ENCODE measurements at regions not wholly inside any gene's neighbourhood (a gene's known extent, or its start where the extent isn't known, plus 50 kb on each side); places are given as distances from the start of the nearest gene placed in this dataset.
A peak's percentile ranks its signal among the peaks of the same experiment; 100 is the strongest.

DNA sequence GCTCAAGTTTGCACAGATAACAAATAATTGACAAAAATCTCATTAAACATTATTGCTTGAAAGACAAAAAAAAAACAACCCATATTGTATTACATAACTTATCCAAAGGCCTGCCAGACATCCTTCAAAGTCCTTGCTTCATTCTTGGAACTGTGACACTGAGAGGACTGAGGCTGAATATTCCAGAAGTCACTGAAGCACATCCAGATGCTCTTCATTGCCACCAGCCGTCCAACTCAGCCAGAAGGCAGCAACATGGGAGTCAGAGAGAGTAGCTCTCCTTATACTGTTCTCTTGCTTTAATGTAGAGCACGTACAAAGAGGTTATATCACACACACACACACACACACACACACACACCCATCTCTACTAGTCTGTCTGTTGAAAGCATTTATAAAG, 755.0 kb downstream of the LTN1 start:
- no peak overlapping the region for H3K4me3 ChIP-seq (ENCODE audit: low read depth, low read length)
- TF ChIP-seq, protein P1, sequence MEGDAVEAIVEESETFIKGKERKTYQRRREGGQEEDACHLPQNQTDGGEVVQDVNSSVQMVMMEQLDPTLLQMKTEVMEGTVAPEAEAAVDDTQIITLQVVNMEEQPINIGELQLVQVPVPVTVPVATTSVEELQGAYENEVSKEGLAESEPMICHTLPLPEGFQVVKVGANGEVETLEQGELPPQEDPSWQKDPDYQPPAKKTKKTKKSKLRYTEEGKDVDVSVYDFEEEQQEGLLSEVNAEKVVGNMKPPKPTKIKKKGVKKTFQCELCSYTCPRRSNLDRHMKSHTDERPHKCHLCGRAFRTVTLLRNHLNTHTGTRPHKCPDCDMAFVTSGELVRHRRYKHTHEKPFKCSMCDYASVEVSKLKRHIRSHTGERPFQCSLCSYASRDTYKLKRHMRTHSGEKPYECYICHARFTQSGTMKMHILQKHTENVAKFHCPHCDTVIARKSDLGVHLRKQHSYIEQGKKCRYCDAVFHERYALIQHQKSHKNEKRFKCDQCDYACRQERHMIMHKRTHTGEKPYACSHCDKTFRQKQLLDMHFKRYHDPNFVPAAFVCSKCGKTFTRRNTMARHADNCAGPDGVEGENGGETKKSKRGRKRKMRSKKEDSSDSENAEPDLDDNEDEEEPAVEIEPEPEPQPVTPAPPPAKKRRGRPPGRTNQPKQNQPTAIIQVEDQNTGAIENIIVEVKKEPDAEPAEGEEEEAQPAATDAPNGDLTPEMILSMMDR (conservative IDR thresholded peaks at IDR 0.05; ENCODE audit: low read depth, low read length): no peak
- no peak for DNase-seq (ENCODE audit: low read depth)

DNA sequence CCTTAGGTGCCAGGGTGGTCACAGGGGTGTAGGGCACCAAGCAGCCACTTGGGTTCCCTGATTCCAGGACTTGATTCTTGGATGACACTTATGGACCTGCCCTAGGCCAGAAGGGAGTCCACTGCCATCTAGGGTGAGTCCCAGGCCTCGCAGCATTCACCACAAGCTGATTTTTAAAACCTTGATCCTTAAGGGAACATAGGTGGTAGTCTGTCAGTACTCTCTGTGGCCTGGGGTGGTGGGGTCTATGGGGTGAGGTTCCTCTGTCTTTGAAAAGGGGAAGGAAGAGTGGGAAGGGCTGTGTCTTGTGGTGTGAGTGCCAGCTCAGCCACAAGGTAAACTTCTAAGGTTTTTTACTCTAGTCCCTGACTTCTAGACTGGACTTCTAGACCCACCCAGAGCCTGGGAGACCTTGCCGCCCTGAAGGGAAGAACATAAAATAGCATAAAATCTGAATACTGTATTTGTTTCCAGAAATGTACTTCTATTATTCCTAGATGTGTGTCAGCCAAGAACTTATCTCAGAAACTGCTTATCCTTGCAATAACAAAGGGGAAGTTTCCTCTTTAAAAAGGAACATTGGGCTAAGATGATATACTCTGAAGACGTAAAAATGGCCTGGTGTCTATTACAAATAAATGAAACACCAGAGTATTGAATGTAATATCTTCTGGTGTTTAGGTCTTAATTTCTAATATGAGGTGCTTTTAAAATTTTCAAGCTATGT, 757.3 kb downstream of the LTN1 start:
- H3K4me3 ChIP-seq (ENCODE audit: low read depth, low read length): no peak overlapping the region
- TF ChIP-seq, protein P1 (conservative IDR thresholded peaks at IDR 0.05; ENCODE audit: low read depth, low read length): peak; percentile 50
- peak; percentile 35 for DNase-seq (ENCODE audit: low read depth)

DNA sequence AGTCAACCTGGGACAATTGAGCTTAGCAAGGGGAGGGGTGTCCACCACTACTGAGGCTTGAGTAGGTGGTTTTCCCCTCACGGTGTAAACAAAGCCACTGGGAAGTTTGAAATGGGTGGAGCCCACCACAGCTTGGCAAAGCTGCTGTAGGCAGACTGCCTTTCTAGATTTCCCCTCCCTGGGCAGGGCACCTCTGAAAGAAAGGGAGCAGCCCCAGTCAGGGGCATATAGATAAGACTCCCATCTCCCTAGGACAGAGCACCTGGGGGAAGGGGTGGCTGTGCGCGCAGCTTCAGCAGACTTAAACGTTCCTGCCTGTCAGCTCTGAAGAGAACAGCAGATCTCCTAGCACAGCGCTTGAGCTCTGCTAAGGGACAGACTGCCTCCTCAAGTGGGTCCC, 758.4 kb downstream of the LTN1 start:
- TF ChIP-seq, protein P1 (conservative IDR thresholded peaks at IDR 0.05; ENCODE audit: low read depth, low read length): no peak
- H3K4me3 ChIP-seq (ENCODE audit: low read depth, low read length): no peak overlapping the region

DNA sequence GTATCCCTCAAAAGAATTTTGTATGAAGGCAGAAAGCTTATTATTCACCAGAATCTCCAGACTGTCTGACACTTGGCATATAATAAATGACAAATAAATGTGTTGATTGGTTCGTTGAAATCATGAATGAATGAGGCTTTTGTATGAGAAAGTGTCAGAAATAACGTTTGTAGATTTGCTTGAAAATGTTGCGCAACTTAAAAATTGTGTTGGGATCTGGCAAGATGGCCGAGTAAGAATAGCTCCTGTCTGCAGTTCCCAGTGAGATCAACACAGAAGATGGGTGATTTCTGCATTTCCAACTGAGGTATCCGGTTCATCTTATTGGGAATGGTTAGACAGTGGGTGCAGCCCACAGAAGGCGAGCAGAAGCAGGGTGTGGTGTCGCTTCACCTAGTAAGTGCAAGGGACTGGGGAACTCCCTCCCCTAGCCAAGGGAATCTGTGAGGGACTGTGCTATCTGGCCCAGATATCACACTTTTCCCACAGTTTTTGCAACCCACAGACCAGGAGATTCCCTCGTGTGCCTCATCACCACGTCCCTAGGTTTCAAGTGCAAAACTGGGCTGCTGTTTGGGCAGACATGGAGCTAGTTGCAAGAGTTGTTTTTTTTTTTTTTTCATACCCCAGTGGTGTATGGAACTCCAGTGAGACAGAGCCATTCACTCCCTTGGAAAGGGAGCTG, 759.0 kb downstream of the LTN1 start:
- TF ChIP-seq, protein P1 (conservative IDR thresholded peaks at IDR 0.05; ENCODE audit: low read depth, low read length): no peak
- no peak for DNase-seq (ENCODE audit: low read depth)
- no peak overlapping the region for H3K4me3 ChIP-seq (ENCODE audit: low read depth, low read length)

More for the DNA sequence above, 758.4 kb downstream of the LTN1 start:
- DNase-seq (ENCODE audit: low read depth): no peak

DNA sequence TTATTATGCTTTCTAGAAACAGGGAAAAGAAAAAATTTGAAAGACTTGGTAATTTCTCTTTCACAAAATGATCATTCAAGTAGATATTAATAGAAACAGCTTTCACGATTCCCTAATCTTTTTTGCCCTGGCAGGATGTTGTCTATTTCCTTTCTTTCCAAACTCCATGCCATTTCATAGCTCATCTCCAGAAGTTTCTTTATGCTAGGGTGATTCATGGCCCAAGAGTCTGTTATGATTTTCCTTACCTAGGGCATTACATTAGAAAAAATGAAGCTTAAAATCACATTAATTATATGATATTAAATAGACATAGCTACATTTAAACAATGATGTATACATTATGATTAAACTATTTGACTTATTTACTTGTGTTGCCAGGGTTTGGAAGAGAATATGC, 762.1 kb downstream of the LTN1 start:
- TF ChIP-seq, protein P1 (conservative IDR thresholded peaks at IDR 0.05; ENCODE audit: low read depth, low read length): no peak
- peak; percentile 30 for DNase-seq (ENCODE audit: low read depth)
- no peak overlapping the region for H3K4me3 ChIP-seq (ENCODE audit: low read depth, low read length)

DNA sequence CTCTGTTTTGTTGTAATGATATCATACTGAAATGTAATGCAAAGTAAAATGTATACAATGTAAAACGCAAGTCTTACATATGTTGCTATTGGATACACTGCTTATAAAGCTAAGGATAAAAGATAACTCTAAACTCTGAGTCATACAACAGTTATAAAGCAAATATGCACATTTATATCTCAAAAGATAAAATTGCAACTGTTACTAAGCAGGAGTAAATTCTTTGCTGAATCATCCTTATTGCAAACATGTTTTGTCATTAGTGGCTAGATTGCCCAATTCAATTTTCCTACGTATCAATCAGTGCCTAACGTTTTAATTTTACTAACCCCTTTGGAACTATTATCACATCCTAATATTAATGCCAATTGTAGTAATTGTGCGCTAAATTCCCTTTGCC, 762.9 kb downstream of the LTN1 start:
- TF ChIP-seq, protein P1 (conservative IDR thresholded peaks at IDR 0.05; ENCODE audit: low read depth, low read length): no peak
- peak; percentile 80 for DNase-seq (ENCODE audit: low read depth)
- H3K4me3 ChIP-seq (ENCODE audit: low read depth, low read length): no peak overlapping the region

DNA sequence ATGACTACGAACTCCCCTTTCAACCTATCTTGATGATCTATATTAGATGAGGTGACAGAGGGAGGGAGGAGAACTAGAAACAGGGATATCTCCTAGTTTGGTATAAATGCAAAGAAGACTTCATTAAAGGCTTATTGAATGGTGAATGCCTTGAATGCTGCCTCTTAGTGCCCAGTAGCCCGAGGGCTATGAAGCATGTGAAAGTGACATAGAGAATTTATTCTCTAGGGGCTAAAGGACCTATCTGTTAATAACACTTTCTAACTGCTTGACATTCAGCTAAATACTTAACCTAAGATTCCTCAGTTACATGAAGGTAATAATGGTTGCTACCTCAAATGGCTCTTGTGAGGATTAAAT, 764.1 kb downstream of the LTN1 start:
- TF ChIP-seq, protein P1 (conservative IDR thresholded peaks at IDR 0.05; ENCODE audit: low read depth, low read length): no peak
- DNase-seq (ENCODE audit: low read depth): no peak
- no peak overlapping the region for H3K4me3 ChIP-seq (ENCODE audit: low read depth, low read length)

Data from choroid plexus epithelial cell (primary cell).